Neural progenitor cell (in vitro differentiated cells): ENCODE measurements at regions not wholly inside any gene's neighbourhood (a gene's known extent, or its start where the extent isn't known, plus 50 kb on each side); places are given as distances from the start of the nearest gene placed in this dataset.

Source experiments
- DNase-seq: peaks from one replicate; pipeline ENCODE4 v3.0.0-alpha.2; 2016; ENCODE audit warnings: low spot score
- H2AFZ ChIP-seq: fragments of 200-600 bp; sonication (generic); replicated peaks from 2 replicates; pipeline ENCODE4 v1.6.1; 2016; ENCODE audit warnings: antibody characterized with exemption
- H3F3A ChIP-seq: fragments of 200-600 bp; sonication (generic); 2 replicates; pipeline ENCODE4 v1.6.1; 2016; ENCODE audit warnings: antibody characterized with exemption, low read depth
- H3K27ac ChIP-seq: fragments of 200-600 bp; sonication (generic); 2 replicates; pipeline ENCODE4 v1.5.1; 2016; ENCODE audit warnings: mild to moderate bottlenecking
- H3K27me3 ChIP-seq: fragments of 200-600 bp; sonication (generic); 2 replicates; pipeline ENCODE4 v1.6.1; 2016; ENCODE audit warnings: mild to moderate bottlenecking, moderate library complexity
- H3K36me3 ChIP-seq: fragments of 200-600 bp; sonication (generic); 2 replicates; pipeline ENCODE4 v1.5.1; 2016
- H3K4me1 ChIP-seq: fragments of 200-600 bp; sonication (generic); 2 replicates; pipeline ENCODE4 v1.6.1; 2016; ENCODE audit warnings: mixed run types
- H3K4me2 ChIP-seq: fragments of 200-600 bp; sonication (generic); 2 replicates; pipeline ENCODE4 v1.6.1; 2016
- H3K4me3 ChIP-seq: fragments of 200-600 bp; sonication (generic); 2 replicates; pipeline ENCODE4 v1.5.1; 2016
- H3K79me2 ChIP-seq: fragments of 200-600 bp; sonication (generic); 2 replicates; pipeline ENCODE4 v1.6.1; 2016; ENCODE audit warnings: low read depth
- H3K9ac ChIP-seq: fragments of 200-600 bp; sonication (generic); 2 replicates; pipeline ENCODE4 v1.6.1; 2016
- H3K9me3 ChIP-seq: fragments of 200-600 bp; sonication (generic); 2 replicates; pipeline ENCODE4 v1.5.1; 2016; ENCODE audit warnings: low read depth
- H4K20me1 ChIP-seq: fragments of 200-600 bp; sonication (generic); 2 replicates; pipeline ENCODE4 v1.6.1; 2016; ENCODE audit warnings: low read depth
- H3K27ac Mint-ChIP-seq: 3 replicates; pipeline ENCODE4 v1.8.0; 2021; ENCODE audit warnings: mixed read lengths
- H3K27me3 Mint-ChIP-seq: 2 replicates; pipeline ENCODE4 v1.8.0; 2022; ENCODE audit warnings: low read depth, mild to moderate bottlenecking, inconsistent platforms, moderate library complexity, mixed read lengths; ENCODE audit not compliant: insufficient read depth
- H3K36me3 Mint-ChIP-seq: 3 replicates; pipeline ENCODE4 v1.8.0; 2021; ENCODE audit warnings: mixed read lengths
- H3K4me1 Mint-ChIP-seq: 3 replicates; pipeline ENCODE4 v1.8.0; 2021; ENCODE audit warnings: mixed read lengths
- H3K4me3 Mint-ChIP-seq: 3 replicates; pipeline ENCODE4 v1.8.0; 2021; ENCODE audit warnings: mild to moderate bottlenecking, moderate library complexity, mixed read lengths
- H3K9me3 Mint-ChIP-seq: 3 replicates; pipeline ENCODE4 v1.8.0; 2020; ENCODE audit warnings: mixed read lengths
- CTCF ChIP-seq: fragments of 200-600 bp; sonication (generic); IDR thresholded peaks from 2 replicates; pipeline ENCODE4 v1.5.1; 2017; ENCODE audit warnings: antibody characterized with exemption, mild to moderate bottlenecking
- EZH2 ChIP-seq: fragments of 200-600 bp; sonication (generic); IDR thresholded peaks from 2 replicates; pipeline ENCODE4 v1.6.1; 2017; ENCODE audit warnings: antibody characterized with exemption, mild to moderate bottlenecking, moderate library complexity
- EZH2phosphoT487 ChIP-seq: fragments of 200-600 bp; sonication (generic); IDR thresholded peaks from 2 replicates; pipeline ENCODE4 v1.6.1; 2017; ENCODE audit warnings: antibody characterized with exemption

- Histone ChIP-seq H3F3A (no peaks in the 10 kb centered on the region), H3K27ac (no peak overlapping the region), H3K9me3 (no peaks in the 10 kb centered on the region), H3K4me3 (no peak overlapping the region), H4K20me1 (no peaks in the 10 kb centered on the region), H3K79me2 (no peaks in the 10 kb centered on the region), H3K36me3 (no peaks in the 10 kb centered on the region), H3K27me3 (no peaks in the 10 kb centered on the region), H3K9ac (no peak overlapping the region), H3K4me2 (no peak overlapping the region), H2AFZ (no peak overlapping the region), H3K4me1 (no peaks in the 10 kb centered on the region)
- Mint-ChIP-seq H3K36me3 (no peaks in the 10 kb centered on the region), H3K27me3 (no peaks in the 10 kb centered on the region), H3K4me3 (no peak overlapping the region), H3K27ac (no peak overlapping the region), H3K9me3 (peaks cover 16% of the 10 kb centered on the region), H3K4me1 (no peaks in the 10 kb centered on the region)
- no peak for DNase-seq
- TF ChIP-seq EZH2phosphoT487 (no peak), EZH2 (no peak), CTCF (no peak)
Measured at GRCh38 chr4:16365036-16365569, 138.8 kb upstream of the TAPT1 start.

GRCh38 chr4:16360694-16361262, 134.5 kb upstream of the TAPT1 start:
- no peaks in the 10 kb centered on the region for H3K36me3 ChIP-seq
- no peak overlapping the region for H3K9ac ChIP-seq
- no peak overlapping the region for H2AFZ ChIP-seq
- Mint-ChIP-seq H3K27ac (no peak overlapping the region), H3K4me3 (no peak overlapping the region), H3K4me1 (no peaks in the 10 kb centered on the region), H3K36me3 (no peaks in the 10 kb centered on the region), H3K27me3 (no peaks in the 10 kb centered on the region), H3K9me3 (no peaks in the 10 kb centered on the region)
- H3K27me3 ChIP-seq, result no peaks in the 10 kb centered on the region
- H3F3A ChIP-seq, result no peaks in the 10 kb centered on the region
- H3K9me3 ChIP-seq, result no peaks in the 10 kb centered on the region
- H4K20me1 ChIP-seq, result no peaks in the 10 kb centered on the region
- TF ChIP-seq EZH2phosphoT487, result no peak
- TF ChIP-seq EZH2, result no peak
- no peak for TF ChIP-seq CTCF
- no peak overlapping the region for H3K4me2 ChIP-seq
- DNase-seq, result no peak
- H3K79me2 ChIP-seq, result no peaks in the 10 kb centered on the region
- H3K4me3 ChIP-seq, result no peak overlapping the region
- no peaks in the 10 kb centered on the region for H3K4me1 ChIP-seq
- no peak overlapping the region for H3K27ac ChIP-seq

- Mint-ChIP-seq H3K4me3 (no peak overlapping the region), H3K4me1 (peaks cover 15% of the 10 kb centered on the region), H3K36me3 (no peaks in the 10 kb centered on the region), H3K27me3 (no peaks in the 10 kb centered on the region), H3K9me3 (no peaks in the 10 kb centered on the region), H3K27ac (no peak overlapping the region)
- Histone ChIP-seq H2AFZ (no peak overlapping the region), H3K9me3 (no peaks in the 10 kb centered on the region), H3K27me3 (no peaks in the 10 kb centered on the region), H3F3A (peaks cover 17% of the 10 kb centered on the region), H3K4me3 (no peak overlapping the region), H3K79me2 (no peaks in the 10 kb centered on the region), H3K27ac (no peak overlapping the region), H3K9ac (no peak overlapping the region), H3K36me3 (no peaks in the 10 kb centered on the region), H4K20me1 (no peaks in the 10 kb centered on the region), H3K4me2 (no peak overlapping the region), H3K4me1 (peaks cover 25% of the 10 kb centered on the region)
- no peak for TF ChIP-seq EZH2
- TF ChIP-seq EZH2phosphoT487, result no peak
- no peak for TF ChIP-seq CTCF
- no peak for DNase-seq
Measured at GRCh38 chr4:16353165-16353564, 126.9 kb upstream of the TAPT1 start.
